H1 (cell line): ENCODE measurements at regions not wholly inside any gene's neighbourhood (a gene's known extent, or its start where the extent isn't known, plus 50 kb on each side); places are given as distances from the start of the nearest gene placed in this dataset.

Source experiments
- CTCF ChIA-PET: fragments of 300-600 bp; sonication (Branson Sonifier 250); formaldehyde crosslinking; loops from one replicate; lab custom pipeline; 2021; ENCODE audit not compliant: partially characterized antibody; lab: Charles Lee
- POLR2A ChIA-PET: fragments of 300-600 bp; sonication (Branson Sonifier 250); formaldehyde crosslinking; loops from one replicate; lab custom pipeline; 2021; ENCODE audit warnings: inconsistent platforms; ENCODE audit not compliant: partially characterized antibody; lab: Charles Lee
- DNase-seq, 2 experiments: peaks; one replicate each; pipeline versions ENCODE4 v3.0.0 to v3.0.0-alpha.2; 2010 to 2022; ENCODE audit warnings: low spot score in 2 of 2, low read depth in 1 of 2, mixed read lengths in 1 of 2
- FAIRE-seq: peaks from 2 replicates; lab custom pipeline; 2011; peaks lifted over from hg19 to GRCh38; lab: Jason Lieb, UNC
- H2AFZ ChIP-seq: 2 replicates; pipeline ENCODE4 v1.8.1; 2012; ENCODE audit warnings: low read length, inconsistent platforms
- H2AK5ac ChIP-seq: 2 replicates; pipeline ENCODE4 v1.6.1; 2013; ENCODE audit warnings: low read depth, low read length
- H2BK120ac ChIP-seq: replicated peaks from 2 replicates; pipeline ENCODE3; 2013; ENCODE audit warnings: low read depth, low read length, inconsistent platforms
- H2BK12ac ChIP-seq: 2 replicates; pipeline ENCODE4 v1.6.1; 2013; ENCODE audit warnings: low read depth, low read length
- H2BK15ac ChIP-seq: 2 replicates; pipeline ENCODE4 v1.6.1; 2013; ENCODE audit warnings: low read length
- H2BK20ac ChIP-seq: 2 replicates; pipeline ENCODE4 v1.6.1; 2013; ENCODE audit warnings: low read length
- H2BK5ac ChIP-seq: 2 replicates; pipeline ENCODE4 v1.6.1; 2013; ENCODE audit warnings: low read depth, low read length
- H3K14ac ChIP-seq: 2 replicates; pipeline ENCODE4 v1.6.1; 2013; ENCODE audit warnings: inconsistent platforms; ENCODE audit not compliant: insufficient read length
- H3K18ac ChIP-seq: 2 replicates; pipeline ENCODE4 v1.6.1; 2013; ENCODE audit warnings: low read length; ENCODE audit errors: extremely low read depth
- H3K23ac ChIP-seq: 2 replicates; pipeline ENCODE4 v1.6.1; 2013; ENCODE audit warnings: inconsistent platforms; ENCODE audit not compliant: insufficient read length
- H3K23me2 ChIP-seq: 2 replicates; pipeline ENCODE4 v1.6.1; 2013; ENCODE audit warnings: low read depth, low read length
- H3K27ac ChIP-seq: 2 replicates; pipeline ENCODE4 v1.6.1; 2011; ENCODE audit warnings: low read depth, low read length, inconsistent platforms
- H3K27me3 ChIP-seq, 4 experiments: replicated peaks in 1 of 4; 1 replicate in 1 of 4; 2 replicates in 3 of 4; pipeline versions ENCODE4 v1.6.1 to v1.8.1; 2011 to 2013; ENCODE audit warnings: low read length in 3 of 4, mild to moderate bottlenecking in 3 of 4, inconsistent platforms in 2 of 4, mixed read lengths in 2 of 4, moderate library complexity in 1 of 4; ENCODE audit not compliant: control insufficient read depth in 3 of 4, insufficient read depth in 3 of 4; ENCODE audit errors: extremely low read depth in 1 of 4
- H3K36me3 ChIP-seq, 4 experiments: 2 replicates each; pipeline versions ENCODE4 v1.6.1 to v1.8.1; 2011 to 2013; ENCODE audit warnings: mild to moderate bottlenecking in 4 of 4, low read length in 3 of 4, moderate library complexity in 2 of 4, control low read depth in 1 of 4, inconsistent platforms in 1 of 4; ENCODE audit not compliant: insufficient read depth in 4 of 4, control insufficient read depth in 2 of 4
- H3K4ac ChIP-seq: replicated peaks from 2 replicates; pipeline ENCODE3; 2013; ENCODE audit warnings: low read length, low read depth, mixed read lengths, inconsistent platforms; ENCODE audit not compliant: insufficient read length
- H3K4me1 ChIP-seq, 4 experiments: replicated peaks in 1 of 4; 1 replicate in 1 of 4; 2 replicates in 3 of 4; pipeline versions ENCODE4 v1.6.1 to v1.8.1; 2011 to 2013; ENCODE audit warnings: low read length in 3 of 4, inconsistent platforms in 2 of 4, mixed read lengths in 1 of 4; ENCODE audit not compliant: insufficient read depth in 4 of 4, control insufficient read depth in 3 of 4
- H3K4me2 ChIP-seq, 2 experiments: 2 replicates each; pipeline versions ENCODE4 v1.6.1 to v1.8.1; 2011 to 2013; ENCODE audit warnings: low read depth in 2 of 2, low read length in 2 of 2, control low read depth in 1 of 2, inconsistent platforms in 1 of 2, mild to moderate bottlenecking in 1 of 2; ENCODE audit not compliant: insufficient read depth in 1 of 2
- H3K4me3 ChIP-seq, 4 experiments: fragments of 200-600, 300-600 bp in 1 of 4; sonication (generic), shearing (Covaris generic), sonication (Bioruptor Twin) in 1 of 4; 2 replicates each; pipeline versions ENCODE4 v1.5.1 to v1.8.1; 2011 to 2016; ENCODE audit warnings: low read length in 4 of 4, low read depth in 3 of 4, control low read depth in 2 of 4, inconsistent platforms in 2 of 4, mild to moderate bottlenecking in 2 of 4, mixed read lengths in 1 of 4, moderate library complexity in 1 of 4; ENCODE audit not compliant: insufficient read depth in 2 of 4; ENCODE audit errors: extremely low read depth in 1 of 4
- H3K56ac ChIP-seq: replicated peaks from 2 replicates; pipeline ENCODE3; 2013; ENCODE audit warnings: low read depth, mild to moderate bottlenecking, mixed read lengths, low read length, inconsistent platforms; ENCODE audit not compliant: insufficient read length
- H3K79me1 ChIP-seq: 2 replicates; pipeline ENCODE4 v1.6.1; 2013; ENCODE audit warnings: low read depth, low read length, control low read depth
- H3K79me2 ChIP-seq, 2 experiments: 2 replicates each; pipeline versions ENCODE4 v1.6.1 to v1.8.1; 2012 to 2013; ENCODE audit warnings: low read length in 2 of 2, mild to moderate bottlenecking in 2 of 2, inconsistent platforms in 1 of 2; ENCODE audit not compliant: insufficient read depth in 2 of 2, control insufficient read depth in 1 of 2
- H3K9ac ChIP-seq, 4 experiments: replicated peaks in 1 of 4; 1 replicate in 1 of 4; 2 replicates in 3 of 4; pipeline versions ENCODE4 v1.6.1 to v1.8.1; 2011 to 2013; ENCODE audit warnings: low read depth in 3 of 4, low read length in 3 of 4, control low read depth in 2 of 4, mild to moderate bottlenecking in 2 of 4, moderate library complexity in 2 of 4, inconsistent platforms in 1 of 4; ENCODE audit errors: extremely low read depth in 1 of 4
- H3K9me3 ChIP-seq, 2 experiments: 2 replicates each; pipeline versions ENCODE4 v1.6.1 to v1.8.1; 2012 to 2013; ENCODE audit warnings: mild to moderate bottlenecking in 2 of 2, moderate library complexity in 2 of 2, control low read depth in 1 of 2, inconsistent platforms in 1 of 2, low read depth in 1 of 2, low read length in 1 of 2, mixed read lengths in 1 of 2; ENCODE audit not compliant: insufficient read depth in 2 of 2
- H4K20me1 ChIP-seq, 2 experiments: replicated peaks in 1 of 2; 2 replicates each; pipeline versions ENCODE3 to v1.8.1; 2011 to 2013; ENCODE audit warnings: inconsistent platforms in 2 of 2, low read length in 2 of 2, mild to moderate bottlenecking in 1 of 2; ENCODE audit not compliant: insufficient read depth in 2 of 2, control insufficient read depth in 1 of 2
- H4K5ac ChIP-seq: 2 replicates; pipeline ENCODE4 v1.6.1; 2013; ENCODE audit warnings: low read length, low read depth, mixed read lengths, inconsistent platforms; ENCODE audit not compliant: insufficient read length
- H4K8ac ChIP-seq: 2 replicates; pipeline ENCODE4 v1.8.0; 2013; ENCODE audit warnings: mild to moderate bottlenecking, moderate library complexity, low read length, inconsistent platforms; ENCODE audit not compliant: insufficient read depth; ENCODE audit errors: extremely low read depth
- H4K91ac ChIP-seq: replicated peaks from 2 replicates; pipeline ENCODE3; 2013; ENCODE audit warnings: low read length, mixed read lengths, inconsistent platforms; ENCODE audit not compliant: insufficient read length
- BRCA1 ChIP-seq: IDR thresholded peaks from 2 replicates; pipeline ENCODE4 v1.6.1; 2012; ENCODE audit warnings: low read depth, low read length, improper control_type of control experiment
- CTBP2 ChIP-seq: IDR thresholded peaks from 2 replicates; pipeline ENCODE4 v1.7.0; 2011; ENCODE audit warnings: borderline replicate concordance, mild to moderate bottlenecking, moderate library complexity, mixed read lengths, low read length; ENCODE audit not compliant: insufficient read depth, insufficient read length
- EGR1 ChIP-seq: IDR thresholded peaks from 2 replicates; pipeline ENCODE4 v1.6.1; 2011; ENCODE audit warnings: low read depth, low read length, borderline replicate concordance
- GTF2F1 ChIP-seq: IDR thresholded peaks from 2 replicates; pipeline ENCODE4 v1.6.1; 2012; ENCODE audit warnings: low read depth, low read length, improper control_type of control experiment, borderline replicate concordance
- JUN ChIP-seq: IDR thresholded peaks from 2 replicates; pipeline ENCODE4 v1.6.1; 2011; ENCODE audit warnings: low read depth, mild to moderate bottlenecking, improper control_type of control experiment, low read length
- JUND ChIP-seq: IDR thresholded peaks from 2 replicates; pipeline ENCODE4 v1.6.1; 2011; ENCODE audit warnings: mild to moderate bottlenecking, improper control_type of control experiment, low read length
- RAD21 ChIP-seq, 2 experiments: IDR thresholded peaks in 1 of 2; conservative IDR thresholded peaks in 1 of 2; 2 replicates each; pipeline ENCODE4 v1.6.1; 2011; ENCODE audit warnings: low read depth in 2 of 2, low read length in 2 of 2, improper control_type of control experiment in 1 of 2, inconsistent platforms in 1 of 2, mild to moderate bottlenecking in 1 of 2, moderate library complexity in 1 of 2
- RNF2 ChIP-seq: fragments of 200-900, 300-1000 bp; sonication (generic); IDR thresholded peaks from 2 replicates; pipeline ENCODE4 v1.7.1; 2016; ENCODE audit warnings: borderline replicate concordance, low read depth, mild to moderate bottlenecking, antibody characterized with exemption, low read length; ENCODE audit not compliant: poor library complexity, severe bottlenecking; ENCODE audit errors: missing control alignments
- RXRA ChIP-seq: IDR thresholded peaks from 2 replicates; pipeline ENCODE4 v1.6.1; 2011; ENCODE audit warnings: low read depth, mild to moderate bottlenecking, low read length, moderate library complexity; ENCODE audit not compliant: insufficient read depth
- SAP30 ChIP-seq: fragments of 300-600 bp; sonication (generic); IDR thresholded peaks from 2 replicates; pipeline ENCODE4 v1.7.1; 2012; ENCODE audit warnings: low read length, moderate library complexity, mild to moderate bottlenecking, inconsistent platforms; ENCODE audit not compliant: insufficient read depth, insufficient replicate concordance
- SUZ12 ChIP-seq: fragments of 200-600 bp; sonication (generic); IDR thresholded peaks from 2 replicates; pipeline ENCODE4 v1.6.1; 2012; ENCODE audit warnings: mild to moderate bottlenecking, inconsistent platforms, low read length, moderate library complexity, mixed read lengths
- TBP ChIP-seq: IDR thresholded peaks from 2 replicates; pipeline ENCODE4 v1.6.1; 2011; ENCODE audit warnings: low read depth, low read length, improper control_type of control experiment
- TF ChIP-seq, protein P1 (sequence below): IDR thresholded peaks from 2 replicates; pipeline ENCODE4 v1.6.1; 2012; ENCODE audit warnings: inconsistent platforms
- TF ChIP-seq, protein P2 (sequence below): IDR thresholded peaks from 2 replicates; pipeline ENCODE4 v1.6.1; 2012; ENCODE audit warnings: inconsistent platforms

DNA sequence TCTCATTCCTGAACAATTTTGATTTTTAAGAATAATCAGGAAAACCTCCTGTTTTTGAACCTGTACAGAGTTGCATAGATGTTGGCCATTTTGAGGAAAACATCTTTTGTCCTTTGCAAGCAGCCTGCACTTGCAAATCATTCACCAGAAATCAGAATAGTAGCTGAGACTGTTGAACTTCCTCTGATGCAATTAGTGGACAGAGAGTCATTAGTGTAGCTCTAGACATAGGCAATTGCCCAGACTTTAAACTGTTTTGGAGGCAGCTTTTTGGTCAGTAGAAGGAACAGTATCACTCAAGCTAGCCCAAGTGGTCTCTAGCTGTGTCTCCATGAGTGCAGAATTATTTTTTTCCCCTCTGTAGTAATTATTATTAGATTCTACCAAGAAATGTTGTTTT, 326.1 kb downstream of the PIK3C3 start:
- Histone ChIP-seq H3K4me1 (no peaks in the 10 kb centered on the region; a peak in 1 of 7 replicates), H3K14ac (no peak overlapping the region), H3K36me3 (no peaks in the 10 kb centered on the region), H4K8ac (no peak overlapping the region), H3K27me3 (no peaks in the 10 kb centered on the region), H3K4me2 (no peak overlapping the region), H4K20me1 (no peaks in the 10 kb centered on the region), H3K23ac (no peak overlapping the region), H3K79me2 (no peaks in the 10 kb centered on the region), H2AK5ac (no peak overlapping the region), H2BK20ac (no peak overlapping the region), H3K18ac (no peak overlapping the region), H2BK5ac (no peak overlapping the region), H4K5ac (no peak overlapping the region), H3K9ac (no peak overlapping the region), H3K4me3 (no peak overlapping the region), H2AFZ (no peak overlapping the region), H3K27ac (no peak overlapping the region), H2BK15ac (no peak overlapping the region), H3K9me3 (no peaks in the 10 kb centered on the region), H3K79me1 (no peaks in the 10 kb centered on the region), H4K91ac (no peak overlapping the region), H3K4ac (no peak overlapping the region), H3K23me2 (no peaks in the 10 kb centered on the region), H2BK120ac (no peak overlapping the region), H2BK12ac (no peak overlapping the region), H3K56ac (no peak overlapping the region)
- ChIA-PET CTCF (interaction anchor here (0.7 to 1.7 kb wide), 5 partner anchors 41 to 253 kb away, joined by 3 to 5 read pairs (median 3); no protein-coding TSS in a partner anchor), POLR2A (no interaction called here)
- DNase-seq (no peak), FAIRE-seq (no peak)
- no peak for TF ChIP-seq SUZ12
- TF ChIP-seq RNF2, result no peak
- TF ChIP-seq JUND, result no peak
- TF ChIP-seq, protein P1, sequence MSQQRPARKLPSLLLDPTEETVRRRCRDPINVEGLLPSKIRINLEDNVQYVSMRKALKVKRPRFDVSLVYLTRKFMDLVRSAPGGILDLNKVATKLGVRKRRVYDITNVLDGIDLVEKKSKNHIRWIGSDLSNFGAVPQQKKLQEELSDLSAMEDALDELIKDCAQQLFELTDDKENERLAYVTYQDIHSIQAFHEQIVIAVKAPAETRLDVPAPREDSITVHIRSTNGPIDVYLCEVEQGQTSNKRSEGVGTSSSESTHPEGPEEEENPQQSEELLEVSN, result no peak
- TF ChIP-seq, protein P2, sequence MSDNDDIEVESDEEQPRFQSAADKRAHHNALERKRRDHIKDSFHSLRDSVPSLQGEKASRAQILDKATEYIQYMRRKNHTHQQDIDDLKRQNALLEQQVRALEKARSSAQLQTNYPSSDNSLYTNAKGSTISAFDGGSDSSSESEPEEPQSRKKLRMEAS, result no peak
- no peak for TF ChIP-seq EGR1
- TF ChIP-seq SAP30, result no peak
- no peak for TF ChIP-seq BRCA1
- TF ChIP-seq CTBP2, result no peak
- TF ChIP-seq RXRA, result no peak
- no peak for TF ChIP-seq TBP
- TF ChIP-seq JUN, result no peak
- no peak for TF ChIP-seq RAD21 (IDR thresholded peaks at IDR 0.05 in 1 of 2, conservative IDR thresholded peaks at IDR 0.05 in 1 of 2; ENCODE audit: low read depth in 2 of 2, low read length in 2 of 2)
- no peak for TF ChIP-seq GTF2F1
